GM12878 (cell line): ENCODE measurements at regions not wholly inside any gene's neighbourhood (a gene's known extent, or its start where the extent isn't known, plus 50 kb on each side); places are given as distances from the start of the nearest gene placed in this dataset.

Experiments
- ATAC-seq: fragments of 200-7000 bp; cut with Tn5 transposase; 3 replicates; pipeline ENCODE4 v1.9.1; 2020; ENCODE audit warnings: mild to moderate bottlenecking, moderate library complexity
- BruUV-seq: library from RNA; stranded (reverse); fragments of 400-500 nt; replicated peaks from 2 replicates; lab custom pipeline; 2021; lab: Mats Ljungman, UMichigan
- CTCF ChIA-PET: fragments of 300-600 bp; sonication (Branson Sonifier 250); formaldehyde crosslinking; extraction: SDS; loops from one replicate; lab custom pipeline; 2021; ENCODE audit warnings: inconsistent platforms; lab: Yijun Ruan, JAX
- POLR2A ChIA-PET: fragments of 350-600 bp; formaldehyde crosslinking; extraction: SDS; loops from one replicate; lab custom pipeline; 2021; ENCODE audit warnings: inconsistent platforms; lab: Charles Lee
- RAD21 ChIA-PET: fragments of 300-600 bp; sonication (Branson Sonifier 250); formaldehyde crosslinking; loops from one replicate; lab custom pipeline; 2023; ENCODE audit warnings: antibody characterized with exemption; ENCODE audit not compliant: unreplicated experiment; lab: Charles Lee
- SMC1A ChIA-PET: fragments of 300-600 bp; sonication (Branson Sonifier 250); formaldehyde crosslinking; loops from one replicate; lab custom pipeline; 2023; ENCODE audit not compliant: unreplicated experiment, uncharacterized antibody; lab: Charles Lee
- DNase-seq: peaks from one replicate; pipeline ENCODE4 v3.0.0-alpha.2; 2011; ENCODE audit warnings: low read depth, low spot score
- FAIRE-seq: peaks from 3 replicates; lab custom pipeline; 2011; peaks lifted over from hg19 to GRCh38; lab: Jason Lieb, UNC
- H2AFZ ChIP-seq: 2 replicates; pipeline ENCODE4 v1.6.0; 2011; ENCODE audit warnings: low read depth, low read length, control low read depth; ENCODE audit not compliant: control insufficient read depth
- H3K27ac ChIP-seq: 2 replicates; pipeline ENCODE4 v1.5.1; 2011; ENCODE audit warnings: control low read depth; ENCODE audit not compliant: control insufficient read depth, insufficient read depth
- H3K27me3 ChIP-seq, 2 experiments: replicated peaks in 1 of 2; 2 replicates each; pipeline versions ENCODE4 v1.6.0 to v1.6.1; 2011; ENCODE audit warnings: low read length in 1 of 2; ENCODE audit not compliant: control insufficient read depth in 2 of 2, insufficient read depth in 2 of 2
- H3K36me3 ChIP-seq, 2 experiments: 2 replicates each; pipeline ENCODE4 v1.5.1; 2011; ENCODE audit warnings: low read length in 1 of 2; ENCODE audit not compliant: control insufficient read depth in 2 of 2, insufficient read depth in 2 of 2
- H3K4me1 ChIP-seq: 2 replicates; pipeline ENCODE4 v1.6.1; 2011; ENCODE audit warnings: mild to moderate bottlenecking, low read length, moderate library complexity, mixed read lengths; ENCODE audit not compliant: control insufficient read depth, insufficient read depth
- H3K4me2 ChIP-seq: 2 replicates; pipeline ENCODE4 v1.6.0; 2011; ENCODE audit warnings: control low read depth; ENCODE audit not compliant: control insufficient read depth, insufficient read depth
- H3K4me3 ChIP-seq: fragments of 200-600 bp; sonication (generic); 2 replicates; pipeline ENCODE4 v1.5.1; 2016
- H3K79me2 ChIP-seq: 2 replicates; pipeline ENCODE4 v1.6.0; 2011; ENCODE audit warnings: low read length; ENCODE audit not compliant: control insufficient read depth, insufficient read depth
- H3K9ac ChIP-seq: 2 replicates; pipeline ENCODE4 v1.8.0; 2011; ENCODE audit warnings: low read length, control low read depth, mixed read lengths; ENCODE audit not compliant: control insufficient read depth, insufficient read depth
- H3K9me3 ChIP-seq: replicated peaks from 3 replicates; pipeline ENCODE4 v1.5.1; 2011; ENCODE audit warnings: mild to moderate bottlenecking, low read length; ENCODE audit not compliant: control insufficient read depth, insufficient read depth
- H4K20me1 ChIP-seq: 2 replicates; pipeline ENCODE4 v1.6.0; 2011; ENCODE audit not compliant: control insufficient read depth, insufficient read depth
- BACH1 ChIP-seq: fragments of 450-650 bp; IDR thresholded peaks from 2 replicates; pipeline ENCODE4 v1.6.1; 2017; ENCODE audit warnings: mild to moderate bottlenecking, borderline replicate concordance
- CTCF ChIP-seq, 3 experiments: IDR thresholded peaks in 2 of 3; conservative IDR thresholded peaks in 1 of 3; 2 replicates each; pipeline ENCODE4 v1.5.1; 2011; ENCODE audit warnings: low read depth in 3 of 3, low read length in 3 of 3, mild to moderate bottlenecking in 3 of 3, control low read depth in 2 of 3, moderate library complexity in 2 of 3, inconsistent platforms in 1 of 3, mixed read lengths in 1 of 3; ENCODE audit not compliant: control insufficient read depth in 2 of 3, insufficient read depth in 1 of 3; ENCODE audit errors: extremely low read depth in 1 of 3
- FOXK2 ChIP-seq: fragments of 450-650 bp; IDR thresholded peaks from 2 replicates; pipeline ENCODE4 v1.6.1; 2017; ENCODE audit warnings: mild to moderate bottlenecking, moderate library complexity
- GATAD2B ChIP-seq: fragments of 450-650 bp; conservative IDR thresholded peaks from 2 replicates; pipeline ENCODE4 v1.6.1; 2017; ENCODE audit warnings: low read depth, mild to moderate bottlenecking, moderate library complexity
- IKZF2 ChIP-seq, 2 experiments: fragments of 450-650 bp; IDR thresholded peaks; 2 replicates each; pipeline ENCODE4 v1.6.1; 2017; ENCODE audit warnings: mild to moderate bottlenecking in 2 of 2, moderate library complexity in 2 of 2
- JUND ChIP-seq: IDR thresholded peaks from 2 replicates; pipeline ENCODE4 v1.6.1; 2012; ENCODE audit warnings: low read depth, mild to moderate bottlenecking, low read length, improper control_type of control experiment, moderate library complexity
- LARP7 ChIP-seq: fragments of 450-650 bp; IDR thresholded peaks from 2 replicates; pipeline ENCODE4 v1.6.1; 2017; ENCODE audit warnings: mild to moderate bottlenecking
- MAX ChIP-seq: IDR thresholded peaks from 2 replicates; pipeline ENCODE4 v1.6.1; 2012; ENCODE audit warnings: low read depth, low read length, improper control_type of control experiment
- MEF2B ChIP-seq: fragments of 450-650 bp; IDR thresholded peaks from 2 replicates; pipeline ENCODE4 v1.6.1; 2018; ENCODE audit warnings: mild to moderate bottlenecking, moderate library complexity; ENCODE audit not compliant: partially characterized antibody, poor library complexity, severe bottlenecking
- MTA3 ChIP-seq: IDR thresholded peaks from 2 replicates; pipeline ENCODE4 v1.6.1; 2012; ENCODE audit warnings: low read length, inconsistent platforms, borderline replicate concordance
- MYB ChIP-seq: fragments of 150-350 bp; IDR thresholded peaks from 2 replicates; pipeline ENCODE4 v1.6.1; 2014; ENCODE audit warnings: mild to moderate bottlenecking, low read depth, low read length, borderline replicate concordance
- NR2F1 ChIP-seq: fragments of 450-650 bp; conservative IDR thresholded peaks from 2 replicates; pipeline ENCODE4 v1.6.1; 2017; ENCODE audit warnings: mild to moderate bottlenecking
- POU2F2 ChIP-seq: IDR thresholded peaks from 3 replicates; pipeline ENCODE4 v1.6.1; 2011; ENCODE audit warnings: low read depth, mild to moderate bottlenecking, low read length, borderline replicate concordance
- SIX5 ChIP-seq: IDR thresholded peaks from 2 replicates; pipeline ENCODE4 v1.6.1; 2011; ENCODE audit warnings: mild to moderate bottlenecking, low read depth, low read length, moderate library complexity; ENCODE audit not compliant: severe bottlenecking
- SUZ12 ChIP-seq: fragments of 200-600 bp; sonication (generic); IDR thresholded peaks from one replicate; pipeline ENCODE4 v1.6.1; 2018; ENCODE audit warnings: antibody characterized with exemption, mild to moderate bottlenecking; ENCODE audit not compliant: unreplicated experiment
- TCF3 ChIP-seq: IDR thresholded peaks from 2 replicates; pipeline ENCODE4 v1.6.1; 2012; ENCODE audit warnings: low read depth, mild to moderate bottlenecking, low read length, borderline replicate concordance; ENCODE audit not compliant: insufficient read depth
- ZBTB33 ChIP-seq: fragments of 450-650 bp; IDR thresholded peaks from 2 replicates; pipeline ENCODE4 v1.6.1; 2017; ENCODE audit warnings: mild to moderate bottlenecking
- ZNF207 ChIP-seq: fragments of 450-650 bp; IDR thresholded peaks from 2 replicates; pipeline ENCODE4 v1.6.1; 2014; ENCODE audit warnings: antibody characterized with exemption, mild to moderate bottlenecking, borderline replicate concordance
- ZNF274 ChIP-seq: IDR thresholded peaks from one replicate; pipeline ENCODE4 v1.8.0; 2011; ENCODE audit not compliant: insufficient read length, insufficient read depth
- ZNF384 ChIP-seq: IDR thresholded peaks from 2 replicates; pipeline ENCODE4 v1.6.1; 2012; ENCODE audit warnings: low read depth, mild to moderate bottlenecking, low read length, improper control_type of control experiment, borderline replicate concordance
- WGBS: methylation state at CpG from one replicate; pipeline ENCODE4 v1.1.6; 2016; ENCODE audit warnings: low lambda C conversion rate; ENCODE audit not compliant: insufficient replicate concordance, insufficient coverage; ENCODE audit errors: missing lambda C conversion rate; 5-methylcytosine and 5-hydroxymethylcytosine counted together
- in situ Hi-C: fragments of 300-500 bp; cut with MboI; formaldehyde crosslinking; loops from 9 replicates; pipeline ENCODE4 v1.14.3; 2018; ENCODE audit warnings: mixed read lengths
- intact Hi-C: fragments of 100-400 bp; cut with micrococcal nuclease; formaldehyde crosslinking; loops from one replicate; pipeline ENCODE4 v1.14.2; 2022; ENCODE audit not compliant: unreplicated experiment

GRCh38 chrX:39304746-39305145 lies 503.5 kb downstream of the MID1IP1 start:
- no peaks in the 10 kb centered on the region for H4K20me1 ChIP-seq
- DNase-seq, result no peak
- intact Hi-C loops (no loop called here), in situ Hi-C loops (no loop called here)
- no peak for ATAC-seq
- ChIA-PET CTCF (no interaction called here), RAD21 (no interaction called here), SMC1A (no interaction called here), POLR2A (no interaction called here)
- H3K27me3 ChIP-seq, result no peaks in the 10 kb centered on the region
- H3K4me3 ChIP-seq, result no peak overlapping the region
- TF ChIP-seq MEF2B, result no peak
- TF ChIP-seq SIX5, result no peak
- TF ChIP-seq SUZ12, result no peak
- no peak for TF ChIP-seq TCF3
- TF ChIP-seq NR2F1, result no peak
- no peak for TF ChIP-seq FOXK2
- no peak for TF ChIP-seq LARP7
- TF ChIP-seq BACH1, result no peak
- no peak for TF ChIP-seq CTCF (IDR thresholded peaks at IDR 0.05 in 2 of 3, conservative IDR thresholded peaks at IDR 0.05 in 1 of 3; ENCODE audit: control insufficient read depth in 2 of 3, extremely low read depth in 1 of 3, insufficient read depth in 1 of 3, low read depth in 3 of 3, low read length in 3 of 3)
- TF ChIP-seq POU2F2, result no peak
- no peak for TF ChIP-seq ZNF384
- no peak for TF ChIP-seq MYB
- no peak for TF ChIP-seq IKZF2 (IDR thresholded peaks at IDR 0.05)
- TF ChIP-seq JUND, result no peak
- TF ChIP-seq MTA3, result no peak
- no peak for TF ChIP-seq GATAD2B
- no peak for TF ChIP-seq ZNF274
- no peak for TF ChIP-seq ZNF207
- TF ChIP-seq ZBTB33, result no peak
- no peak for TF ChIP-seq MAX
- H3K4me2 ChIP-seq, result no peak overlapping the region
- no peak for FAIRE-seq
- BruUV-seq, result no TSS peak
- no peaks in the 10 kb centered on the region for H3K4me1 ChIP-seq
- H3K79me2 ChIP-seq, result no peaks in the 10 kb centered on the region
- no peak overlapping the region for H2AFZ ChIP-seq
- peaks cover 9% of the 10 kb centered on the region; the same call in 2 of the 3 replicates for H3K9me3 ChIP-seq
- no peak overlapping the region for H3K9ac ChIP-seq
- H3K27ac ChIP-seq, result no peak overlapping the region
- 100% methylated on average over 1 of the region's 1 CpG for WGBS
- H3K36me3 ChIP-seq, result no peaks in the 10 kb centered on the region
